Fibroblast of lung (primary cell): ENCODE measurements at regions not wholly inside any gene's neighbourhood (a gene's known extent, or its start where the extent isn't known, plus 50 kb on each side); places are given as distances from the start of the nearest gene placed in this dataset.

Source experiments
- DNase-seq, 2 donors: peaks; one replicate each; pipeline versions ENCODE4 v3.0.0 to v3.0.0-alpha.2; 2010; ENCODE audit warnings: low read depth in 2 of 2
- H2AFZ ChIP-seq: 2 replicates; pipeline ENCODE4 v1.5.1; 2012; ENCODE audit warnings: low read length, control low read depth, inconsistent platforms
- H3K27ac ChIP-seq: 2 replicates; pipeline ENCODE4 v1.5.1; 2011; ENCODE audit warnings: low read length, control low read depth; ENCODE audit not compliant: insufficient read depth
- H3K27me3 ChIP-seq: 2 replicates; pipeline ENCODE4 v1.5.1; 2011; ENCODE audit warnings: mild to moderate bottlenecking, low read length; ENCODE audit not compliant: control insufficient read depth, insufficient read depth
- H3K36me3 ChIP-seq: 2 replicates; pipeline ENCODE4 v1.5.1; 2011; ENCODE audit warnings: low read length; ENCODE audit not compliant: control insufficient read depth, insufficient read depth
- H3K4me1 ChIP-seq: 2 replicates; pipeline ENCODE4 v1.5.1; 2011; ENCODE audit warnings: low read length; ENCODE audit not compliant: control insufficient read depth, insufficient read depth; ENCODE audit errors: extremely low read depth
- H3K4me2 ChIP-seq: 2 replicates; pipeline ENCODE4 v1.5.1; 2011; ENCODE audit warnings: low read length, control low read depth; ENCODE audit not compliant: insufficient read depth; ENCODE audit errors: extremely low read depth
- H3K4me3 ChIP-seq, 4 experiments: fragments of 200-600 bp in 1 of 4; sonication (generic) in 1 of 4; replicated peaks in 1 of 4; 2 replicates each; pipeline ENCODE4 v1.5.1; 2011 to 2016; ENCODE audit warnings: low read length in 4 of 4, low read depth in 3 of 4, mild to moderate bottlenecking in 3 of 4, control low read depth in 2 of 4, inconsistent platforms in 1 of 4, mixed read lengths in 1 of 4; ENCODE audit not compliant: insufficient read depth in 1 of 4; ENCODE audit errors: control extremely low read depth in 1 of 4
- H3K79me2 ChIP-seq: 2 replicates; pipeline ENCODE4 v1.5.1; 2012; ENCODE audit warnings: mild to moderate bottlenecking, low read length, inconsistent platforms; ENCODE audit not compliant: control insufficient read depth, insufficient read depth
- H3K9ac ChIP-seq: 2 replicates; pipeline ENCODE4 v1.5.1; 2011; ENCODE audit warnings: mild to moderate bottlenecking, low read length, control low read depth; ENCODE audit not compliant: insufficient read depth
- H3K9me3 ChIP-seq: 2 replicates; pipeline ENCODE4 v1.5.1; 2012; ENCODE audit warnings: low read depth, low read length; ENCODE audit not compliant: control insufficient read depth, insufficient read depth
- H4K20me1 ChIP-seq: 2 replicates; pipeline ENCODE4 v1.5.1; 2011; ENCODE audit warnings: low read length; ENCODE audit not compliant: control insufficient read depth, insufficient read depth; ENCODE audit errors: extremely low read depth
- EZH2 ChIP-seq: IDR thresholded peaks from 2 replicates; pipeline ENCODE4 v1.5.1; 2012; ENCODE audit warnings: low read length, control low read depth, mild to moderate bottlenecking; ENCODE audit errors: missing control alignments
- TF ChIP-seq, protein P1 (sequence below), 2 donors: IDR thresholded peaks in 1 of 2; conservative IDR thresholded peaks in 1 of 2; 1 replicate in 1 of 2; 2 replicates in 1 of 2; pipeline ENCODE4 v1.5.1; 2011 to 2012; ENCODE audit warnings: low read length in 2 of 2, control low read depth in 1 of 2, inconsistent platforms in 1 of 2, low read depth in 1 of 2, mild to moderate bottlenecking in 1 of 2

DNA sequence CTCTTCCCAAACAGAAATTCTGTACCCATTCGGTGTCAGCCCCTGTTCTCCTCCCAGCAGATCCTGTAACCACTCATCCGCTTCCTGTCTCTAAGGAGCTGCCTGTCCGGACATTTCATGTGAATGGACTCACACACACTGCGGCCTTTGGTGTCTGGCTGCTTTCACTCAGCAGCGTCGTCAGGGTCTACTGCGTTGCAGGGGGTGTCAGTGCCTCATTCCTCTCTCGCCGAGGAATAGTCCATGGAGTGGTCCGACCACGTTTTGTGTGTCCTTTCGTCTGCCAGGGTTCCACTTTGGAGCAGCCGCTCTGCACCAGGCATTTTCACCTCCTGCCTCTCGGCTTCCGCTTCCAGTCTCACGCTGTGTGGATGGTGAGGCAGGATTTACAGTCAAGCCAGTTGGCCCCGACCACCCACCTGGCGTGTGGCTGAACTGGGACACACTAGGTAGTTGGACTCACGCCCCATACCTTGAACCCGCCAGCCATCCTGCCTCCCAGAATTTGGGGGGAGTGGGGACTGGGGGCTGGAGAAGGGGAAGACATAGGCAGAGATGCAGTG, 188.2 kb upstream of the CIBAR2 start:
- DNase-seq, result no peak
- Histone ChIP-seq H3K4me2 (no peak overlapping the region), H3K27me3 (no peaks in the 10 kb centered on the region), H3K9me3 (no peaks in the 10 kb centered on the region), H2AFZ (no peak overlapping the region), H3K9ac (no peak overlapping the region), H4K20me1 (no peaks in the 10 kb centered on the region), H3K27ac (no peak overlapping the region), H3K4me1 (no peaks in the 10 kb centered on the region), H3K4me3 (no peak overlapping the region), H3K79me2 (no peaks in the 10 kb centered on the region), H3K36me3 (no peaks in the 10 kb centered on the region)
- no peak for TF ChIP-seq EZH2

DNA sequence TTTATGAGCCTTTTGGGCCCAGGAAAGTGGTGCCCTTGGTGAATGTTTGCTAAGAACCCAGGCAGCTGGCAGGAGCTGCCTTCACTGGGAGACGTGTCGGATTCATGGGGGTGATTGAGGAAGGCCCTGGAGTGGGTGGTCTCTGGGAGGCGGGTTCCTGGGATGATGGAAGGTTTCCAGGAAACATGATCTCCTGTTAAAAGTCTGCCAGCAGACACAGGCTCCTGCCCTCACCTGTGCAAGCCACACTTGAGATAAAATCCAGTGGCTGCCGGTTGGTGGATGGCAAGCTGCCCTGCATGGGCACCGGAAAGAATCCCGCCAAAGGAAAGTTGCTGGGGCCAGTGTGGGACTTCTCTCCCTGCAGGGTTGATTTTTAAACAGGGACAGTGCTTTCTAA, 189.0 kb upstream of the CIBAR2 start:
- H3K36me3 ChIP-seq, result no peaks in the 10 kb centered on the region
- H3K4me2 ChIP-seq, result no peak overlapping the region
- H4K20me1 ChIP-seq, result no peaks in the 10 kb centered on the region
- H3K4me1 ChIP-seq, result no peaks in the 10 kb centered on the region
- H3K27me3 ChIP-seq, result no peaks in the 10 kb centered on the region
- no peak overlapping the region for H2AFZ ChIP-seq
- H3K9ac ChIP-seq, result no peak overlapping the region
- no peak for TF ChIP-seq EZH2
- TF ChIP-seq, protein P1, sequence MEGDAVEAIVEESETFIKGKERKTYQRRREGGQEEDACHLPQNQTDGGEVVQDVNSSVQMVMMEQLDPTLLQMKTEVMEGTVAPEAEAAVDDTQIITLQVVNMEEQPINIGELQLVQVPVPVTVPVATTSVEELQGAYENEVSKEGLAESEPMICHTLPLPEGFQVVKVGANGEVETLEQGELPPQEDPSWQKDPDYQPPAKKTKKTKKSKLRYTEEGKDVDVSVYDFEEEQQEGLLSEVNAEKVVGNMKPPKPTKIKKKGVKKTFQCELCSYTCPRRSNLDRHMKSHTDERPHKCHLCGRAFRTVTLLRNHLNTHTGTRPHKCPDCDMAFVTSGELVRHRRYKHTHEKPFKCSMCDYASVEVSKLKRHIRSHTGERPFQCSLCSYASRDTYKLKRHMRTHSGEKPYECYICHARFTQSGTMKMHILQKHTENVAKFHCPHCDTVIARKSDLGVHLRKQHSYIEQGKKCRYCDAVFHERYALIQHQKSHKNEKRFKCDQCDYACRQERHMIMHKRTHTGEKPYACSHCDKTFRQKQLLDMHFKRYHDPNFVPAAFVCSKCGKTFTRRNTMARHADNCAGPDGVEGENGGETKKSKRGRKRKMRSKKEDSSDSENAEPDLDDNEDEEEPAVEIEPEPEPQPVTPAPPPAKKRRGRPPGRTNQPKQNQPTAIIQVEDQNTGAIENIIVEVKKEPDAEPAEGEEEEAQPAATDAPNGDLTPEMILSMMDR (conservative IDR thresholded peaks at IDR 0.05 in 1 of 2, IDR thresholded peaks at IDR 0.05 in 1 of 2; ENCODE audit: low read depth in 1 of 2, low read length in 2 of 2), result no peak
- no peak overlapping the region for H3K27ac ChIP-seq
- H3K4me3 ChIP-seq, result no peak overlapping the region
- H3K9me3 ChIP-seq, result no peaks in the 10 kb centered on the region
- H3K79me2 ChIP-seq, result no peaks in the 10 kb centered on the region
- DNase-seq, result no peak

DNA sequence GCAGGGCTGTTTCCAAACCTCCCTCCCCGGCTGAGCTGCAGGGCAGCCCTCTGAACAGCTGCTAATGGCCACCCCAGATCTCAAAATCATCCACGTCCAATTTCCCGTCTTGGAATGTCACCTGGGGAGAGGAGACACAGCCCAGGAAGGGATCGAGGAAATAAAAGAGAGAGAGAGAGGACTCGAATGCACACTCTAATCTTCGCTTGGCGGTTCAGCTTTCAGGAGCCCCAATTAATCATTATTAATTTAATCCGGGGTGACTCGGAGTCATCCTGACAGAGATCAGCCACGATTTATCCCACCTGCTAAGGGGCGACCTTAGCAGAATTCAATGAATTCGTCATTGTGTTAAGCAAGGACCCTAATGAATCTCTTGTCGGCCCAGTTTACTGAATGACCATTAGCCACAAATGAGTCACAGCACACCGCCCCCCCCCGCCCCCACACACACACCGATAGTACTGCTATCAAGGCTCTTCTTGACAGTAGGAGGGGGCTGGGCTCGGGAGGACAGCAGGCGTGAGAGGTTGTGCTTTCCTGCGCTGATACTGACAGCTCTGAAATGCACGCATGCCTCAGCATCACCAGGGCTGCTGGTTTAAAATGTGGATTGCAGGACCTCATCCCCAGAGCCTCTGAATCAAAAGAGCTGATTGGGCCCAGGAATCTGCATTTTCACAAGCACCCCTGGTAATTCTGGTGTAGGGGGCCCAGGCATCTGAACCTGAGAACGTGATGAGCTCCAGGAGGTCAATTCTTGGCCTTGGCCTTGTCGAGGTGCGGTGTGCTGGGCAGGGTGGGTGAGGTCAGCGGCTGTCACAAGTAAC, 190.0 kb upstream of the CIBAR2 start:
- Histone ChIP-seq H3K9ac (no peak overlapping the region), H3K27ac (no peak overlapping the region), H3K4me3 (no peak overlapping the region), H3K4me1 (no peaks in the 10 kb centered on the region), H3K27me3 (no peaks in the 10 kb centered on the region), H4K20me1 (no peaks in the 10 kb centered on the region), H3K79me2 (no peaks in the 10 kb centered on the region), H3K36me3 (no peaks in the 10 kb centered on the region), H3K4me2 (no peak overlapping the region), H2AFZ (no peak overlapping the region), H3K9me3 (no peaks in the 10 kb centered on the region)
- no peak for TF ChIP-seq EZH2
- TF ChIP-seq, protein P1 (conservative IDR thresholded peaks at IDR 0.05 in 1 of 2, IDR thresholded peaks at IDR 0.05 in 1 of 2; ENCODE audit: low read depth in 1 of 2, low read length in 2 of 2), result no peak
- peak; percentile 36 to 91 for DNase-seq
